Stimulated activated CD4-positive, alpha-beta T cell treated with anti-CD3 and anti-CD28 coated beads, TNF-alpha, amount 100 ng/mL, for 48 hours (primary cell): ENCODE measurements at regions not wholly inside any gene's neighbourhood (a gene's known extent, or its start where the extent isn't known, plus 50 kb on each side); places are given as distances from the start of the nearest gene placed in this dataset.
"Not testable (repeated sequence)": the region's sequence is repeated elsewhere in the genome, so short reads cannot be mapped to it uniquely, and the experiment has no call there.

Experiments used
- DNase-seq, 3 donors: peaks; one replicate each; pipeline ENCODE4 v3.0.0-alpha.2; 2020; ENCODE audit warnings: low read depth in 3 of 3

- DNase-seq, result no peak
Measured at GRCh38 chr14:59057551-59057950, 130.9 kb upstream of the DAAM1 start.

- not testable (repeated sequence) for DNase-seq
Measured at GRCh38 chr14:59058776-59059175, 129.7 kb upstream of the DAAM1 start.

- DNase-seq, result no peak
Measured at GRCh38 chr14:59060841-59061240, 127.6 kb upstream of the DAAM1 start.

GRCh38 chr14:59061292-59061691 lies 127.2 kb upstream of the DAAM1 start:
- no peak for DNase-seq

DNA sequence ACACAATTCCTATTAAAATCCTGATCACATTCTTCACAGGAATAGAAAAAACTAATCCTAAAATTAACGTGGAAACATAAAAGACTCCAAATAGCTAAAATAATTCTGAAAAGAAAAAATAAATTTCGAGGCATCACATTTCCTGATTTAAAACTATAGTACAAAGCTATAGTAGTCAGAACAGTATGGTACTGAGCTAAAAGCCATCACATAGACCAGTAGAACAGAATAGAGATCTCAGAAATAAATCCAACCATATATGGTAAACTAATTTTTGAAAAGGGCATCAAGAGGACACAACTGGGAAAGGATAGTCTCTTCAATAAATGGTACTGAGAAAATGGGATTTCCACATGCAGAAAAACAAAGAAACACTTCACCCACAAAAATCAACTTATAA lies 125.2 kb upstream of the DAAM1 start:
- no peak for DNase-seq

DNA sequence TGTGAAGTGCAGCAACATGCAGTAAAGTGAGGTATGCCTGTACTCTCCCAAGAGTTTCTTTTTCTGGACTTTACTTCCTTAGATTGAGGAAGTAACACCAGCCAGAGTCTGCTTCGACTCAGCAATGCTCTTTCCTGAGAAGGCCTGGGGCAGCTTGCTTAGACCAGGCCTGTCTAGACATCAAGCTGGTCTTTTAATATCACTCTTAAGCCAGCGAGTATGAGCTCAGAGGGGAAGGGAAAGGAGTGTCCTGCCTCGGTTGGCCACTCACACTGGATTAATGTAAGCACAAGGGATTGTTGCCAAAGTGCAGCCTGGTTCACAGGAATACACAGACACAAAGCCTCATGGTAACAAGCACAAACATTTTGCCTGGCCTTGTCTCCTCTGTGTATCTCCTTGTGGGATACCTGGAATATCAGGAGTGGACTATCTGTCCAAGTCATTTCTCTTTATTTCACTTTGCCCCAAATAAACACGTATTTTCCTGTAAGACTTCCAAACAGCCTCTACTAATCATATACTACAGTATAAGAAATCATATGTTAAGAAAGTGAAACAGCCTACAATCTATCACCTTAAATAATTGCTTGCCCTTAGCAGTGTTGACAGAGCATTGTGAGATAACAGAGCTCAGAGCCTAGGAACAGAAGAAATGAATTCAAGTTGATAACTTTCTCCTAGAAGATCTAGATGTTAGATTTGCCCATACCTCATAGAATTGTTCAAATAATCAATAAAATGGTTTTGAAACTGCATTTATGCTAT lies 121.2 kb upstream of the DAAM1 start:
- DNase-seq, result no peak

- no peak for DNase-seq
Measured at GRCh38 chr14:59069163-59069854, 119.2 kb upstream of the DAAM1 start.

DNA sequence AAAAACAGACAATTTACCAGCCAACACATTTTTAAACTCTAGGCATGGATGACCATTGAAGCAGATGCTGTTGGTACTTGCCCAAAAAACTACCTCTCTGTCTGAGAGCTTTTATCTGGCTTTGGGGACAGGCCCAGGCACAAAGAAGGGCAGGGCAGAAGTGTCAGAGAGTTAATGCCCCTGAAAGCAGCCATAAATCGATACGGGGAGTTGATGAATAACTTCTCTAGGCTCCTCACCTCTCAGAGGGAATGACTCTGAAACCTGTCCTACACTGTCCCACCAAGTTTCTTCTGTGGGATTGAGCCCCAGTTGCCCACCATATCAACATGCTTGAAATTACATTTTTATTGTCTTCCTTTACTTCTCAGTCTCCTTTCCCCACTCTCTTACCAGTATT lies 113.0 kb upstream of the DAAM1 start:
- no peak for DNase-seq

DNA sequence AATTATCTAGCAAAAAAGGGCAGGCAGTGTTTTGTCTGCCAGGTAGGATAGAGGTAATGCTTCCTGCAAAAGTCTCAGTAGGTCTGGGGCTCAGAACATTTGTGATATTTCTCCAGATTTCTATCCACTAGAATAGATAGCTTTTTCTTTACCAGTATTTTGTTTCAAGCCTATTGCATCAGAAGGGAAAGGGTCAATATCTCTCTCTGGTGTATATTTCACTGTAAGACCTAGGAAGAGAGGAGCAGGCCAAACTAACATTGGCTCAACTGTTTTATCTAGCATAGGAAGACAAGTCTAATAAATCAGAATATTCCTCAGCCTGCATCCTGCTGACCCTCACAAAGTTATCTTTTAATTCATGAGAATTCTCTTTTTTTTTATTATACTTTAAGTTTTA lies 106.7 kb upstream of the DAAM1 start:
- DNase-seq, result no peak

DNA sequence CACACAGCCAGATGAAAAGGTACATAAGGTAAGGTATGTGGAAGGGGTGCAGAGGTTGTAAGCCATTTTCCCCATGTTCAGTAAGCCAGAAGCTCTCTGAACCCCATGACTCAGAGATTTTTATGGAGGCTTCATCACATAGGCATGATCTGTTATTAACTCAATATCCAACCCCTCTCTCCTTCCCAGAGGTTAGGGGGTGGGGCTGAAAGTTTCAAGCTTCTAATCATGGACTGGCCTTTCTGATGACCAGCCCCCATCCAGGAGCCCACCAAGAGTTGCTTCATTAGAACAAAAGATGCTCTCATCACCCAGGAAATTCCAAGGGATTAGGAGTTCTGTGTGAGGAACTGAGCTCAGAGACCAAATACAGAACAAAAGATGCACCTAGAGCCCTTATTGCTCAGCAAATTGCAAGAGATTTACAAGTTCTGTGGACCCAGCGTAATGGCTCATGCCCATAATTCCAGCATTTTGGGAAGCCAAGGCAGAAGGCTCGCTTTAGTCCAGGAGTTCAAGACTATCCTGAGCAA lies 103.2 kb upstream of the DAAM1 start:
- no peak for DNase-seq

DNA sequence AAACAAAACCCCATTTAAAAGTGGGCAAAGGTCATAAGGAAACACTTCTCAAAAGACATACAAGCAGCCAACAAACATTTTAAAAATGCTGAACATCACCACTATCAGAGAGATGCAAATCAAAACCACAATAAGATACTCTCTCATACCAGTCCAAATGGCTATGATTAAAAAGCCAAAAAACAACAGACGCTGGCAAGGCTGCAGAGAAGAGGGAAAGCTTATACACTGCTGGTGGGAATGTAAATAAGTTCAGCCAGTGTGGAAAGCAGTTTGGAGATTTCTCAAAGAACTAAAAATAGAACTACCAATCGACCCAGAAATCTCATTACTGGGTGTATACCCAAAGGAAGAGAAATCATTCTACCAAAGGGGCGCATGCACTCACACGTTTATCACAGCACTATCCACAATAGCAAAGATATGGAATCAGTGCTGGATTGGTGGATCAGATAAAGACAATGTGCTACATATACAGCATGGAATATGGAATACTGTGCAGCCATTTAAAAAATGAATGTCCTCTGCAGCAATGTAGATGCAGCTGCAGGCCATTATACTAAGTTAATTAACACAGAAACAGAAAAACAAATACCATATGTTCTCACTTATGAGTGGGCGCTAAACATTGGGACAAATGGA lies 102.1 kb upstream of the DAAM1 start:
- no peak for DNase-seq

GRCh38 chr14:59087240-59087639 lies 101.2 kb upstream of the DAAM1 start:
- DNase-seq, result no peak

- DNase-seq, result no peak
Measured at GRCh38 chr14:59087711-59088110, 100.8 kb upstream of the DAAM1 start.

DNA sequence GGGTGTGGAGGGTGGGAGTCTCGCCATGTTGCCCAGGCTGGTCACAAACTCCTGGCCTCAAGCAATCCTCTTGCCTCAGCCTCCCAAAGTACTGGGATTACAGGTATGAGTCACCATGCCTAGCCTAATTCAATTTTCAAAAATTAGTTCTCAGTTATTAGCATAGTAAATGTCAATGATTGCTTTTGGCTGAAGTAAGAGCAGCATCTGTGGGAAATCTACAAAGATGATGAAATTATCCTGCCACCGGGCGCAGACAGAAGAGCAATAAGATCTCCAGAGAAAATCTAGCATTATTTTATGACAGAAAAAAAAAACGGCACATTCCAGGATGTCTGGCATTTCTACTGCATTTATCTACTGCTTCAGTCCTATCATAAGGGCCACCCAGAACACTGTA lies 97.9 kb upstream of the DAAM1 start:
- DNase-seq, result no peak

- no peak for DNase-seq
Measured at GRCh38 chr14:59091404-59091803, 97.1 kb upstream of the DAAM1 start.

- no peak for DNase-seq
Measured at GRCh38 chr14:59091976-59092375, 96.5 kb upstream of the DAAM1 start.

DNA sequence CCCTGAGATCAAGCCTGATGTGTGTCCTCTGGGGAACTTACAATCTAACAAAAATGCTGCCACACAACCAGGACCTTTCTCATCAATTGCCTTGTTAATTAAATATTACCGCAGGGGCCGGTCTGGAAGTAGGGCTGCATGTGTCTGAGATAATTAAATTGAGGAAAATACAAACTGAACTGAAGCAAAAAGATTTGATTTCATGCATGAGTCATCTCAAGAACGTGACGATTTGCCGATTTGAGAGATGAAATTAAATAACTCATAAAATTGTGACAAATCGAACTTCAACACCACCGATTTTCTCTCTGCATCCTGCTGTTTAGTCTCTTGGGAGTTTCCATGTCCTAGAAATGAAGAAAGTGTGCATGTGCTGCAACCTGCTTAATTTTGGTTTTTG lies 94.6 kb upstream of the DAAM1 start:
- DNase-seq, result no peak

GRCh38 chr14:59096303-59096702 lies 92.2 kb upstream of the DAAM1 start:
- no peak for DNase-seq

DNA sequence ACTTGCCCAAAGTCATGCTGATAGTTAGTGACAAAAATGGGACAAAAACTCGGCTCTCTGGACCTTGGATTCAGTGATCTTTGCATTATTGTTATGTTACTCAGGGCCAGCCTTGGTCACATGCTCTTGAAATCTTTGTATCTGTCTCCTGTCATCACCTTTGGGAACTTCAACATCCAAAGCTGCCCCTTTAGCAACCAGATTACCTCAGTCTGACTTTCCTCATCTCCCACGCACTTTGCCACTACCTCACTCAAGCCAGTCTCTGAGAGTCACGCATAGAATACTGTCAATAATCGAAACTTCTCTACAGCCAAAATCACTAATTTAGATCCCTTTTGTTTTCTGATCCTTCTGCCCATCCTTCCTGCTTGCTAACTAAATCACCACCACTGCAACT lies 90.8 kb upstream of the DAAM1 start:
- no peak for DNase-seq

DNA sequence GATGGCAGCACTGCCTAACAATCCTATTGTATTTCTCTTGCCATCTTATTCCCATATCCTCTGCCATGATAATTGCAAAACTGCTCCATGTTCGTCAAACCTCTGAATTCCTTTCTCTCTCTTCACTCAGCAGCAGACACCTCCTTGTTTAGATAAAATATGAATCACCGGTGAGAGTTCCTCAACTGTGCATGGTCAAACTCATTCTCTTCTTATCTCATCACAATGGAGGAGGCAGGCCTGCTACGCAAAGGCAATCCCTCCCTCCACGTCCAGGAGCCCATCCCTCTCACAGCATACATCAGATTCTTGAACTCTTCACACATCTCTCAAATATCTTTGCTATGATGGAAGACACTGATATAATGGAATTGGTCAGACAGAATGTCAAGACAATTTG lies 90.1 kb upstream of the DAAM1 start:
- DNase-seq, result no peak

DNA sequence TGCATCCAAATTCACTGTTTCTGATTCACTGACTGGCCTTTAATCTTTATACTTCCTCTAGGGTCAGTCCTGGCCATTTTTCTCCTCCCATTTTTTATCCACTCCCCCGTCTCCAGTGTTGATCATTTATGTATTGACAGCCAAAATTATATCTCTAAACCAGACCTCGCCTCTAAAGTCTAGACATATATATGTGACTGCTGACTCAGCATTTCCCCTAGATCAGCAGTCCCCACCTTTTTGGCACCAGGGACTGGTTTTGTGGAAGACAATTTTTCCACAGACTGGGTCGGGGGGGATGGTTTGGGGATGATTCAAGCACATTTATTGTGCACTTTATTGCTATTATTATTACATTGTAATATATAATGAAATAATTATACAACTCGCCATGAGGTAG lies 88.3 kb upstream of the DAAM1 start:
- DNase-seq, result no peak

DNA sequence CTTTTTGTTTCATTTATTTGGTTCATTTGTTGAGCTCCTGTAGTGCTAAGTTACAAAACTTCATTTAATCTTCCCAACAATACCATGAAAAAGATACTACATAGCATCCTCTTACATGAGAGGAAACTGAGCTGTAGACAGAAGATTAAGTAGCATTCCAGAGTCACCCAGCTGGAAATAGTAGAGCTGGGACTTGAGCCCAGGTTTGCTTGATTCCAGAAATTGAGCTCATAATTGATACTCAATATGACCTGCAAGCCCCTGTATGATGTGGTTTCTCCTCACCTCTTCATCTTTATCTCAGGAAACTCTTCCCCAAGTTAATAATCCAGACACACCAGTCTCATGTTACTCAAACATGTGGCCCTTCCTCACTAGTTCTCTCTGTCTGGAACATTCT lies 87.0 kb upstream of the DAAM1 start:
- no peak for DNase-seq

DNA sequence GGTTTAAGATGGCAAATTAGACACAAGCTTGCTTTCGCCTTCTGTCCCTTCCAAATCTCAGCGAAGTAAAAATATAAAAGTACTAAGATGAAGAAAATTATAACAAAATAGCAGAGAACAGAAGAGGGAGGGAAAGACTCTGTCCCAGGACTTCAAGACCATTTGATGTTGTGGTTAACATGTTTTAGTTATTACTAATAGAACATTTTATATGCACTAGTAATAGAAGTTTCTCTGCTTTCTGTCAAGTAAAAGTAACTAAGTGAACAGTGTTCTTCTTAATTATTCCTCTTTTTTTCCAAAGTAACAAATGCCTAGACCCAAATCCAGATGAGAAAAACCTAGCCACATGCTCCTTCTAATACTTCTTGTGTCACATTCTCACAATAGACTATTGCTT lies 85.1 kb upstream of the DAAM1 start:
- no peak for DNase-seq
